HG03469 (cell line): ENCODE measurements at regions not wholly inside any gene's neighbourhood (a gene's known extent, or its start where the extent isn't known, plus 50 kb on each side); places are given as distances from the start of the nearest gene placed in this dataset.
"Not testable (repeated sequence)": the region's sequence is repeated elsewhere in the genome, so short reads cannot be mapped to it uniquely, and the experiment has no call there.

Source experiments
- ATAC-seq: cut with Tn5 transposase; IDR thresholded peaks from one replicate; pipeline ENCODE4 v1.9.1; 2021; ENCODE audit warnings: mild to moderate bottlenecking, moderate library complexity, moderate number of reproducible peaks; ENCODE audit not compliant: unreplicated experiment

DNA sequence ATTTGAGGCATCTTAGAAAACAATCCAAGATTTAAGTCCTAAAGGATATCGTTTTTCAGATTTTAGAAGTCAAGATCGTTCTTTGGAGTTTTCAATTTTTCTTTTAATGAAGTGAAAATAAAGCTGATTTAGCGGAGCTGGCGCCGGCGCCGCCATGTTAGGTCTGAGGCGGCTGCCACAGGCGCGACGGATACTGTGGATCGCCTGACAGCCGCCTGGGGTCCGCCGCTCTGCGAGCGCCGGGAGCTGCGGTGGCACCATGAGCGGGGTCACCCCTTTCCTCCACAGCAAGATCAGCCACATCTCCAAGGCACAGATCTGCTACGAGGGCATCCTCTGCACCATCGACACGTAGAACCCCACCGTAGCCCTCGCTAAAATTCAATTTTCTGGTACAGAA, 247.2 kb downstream of the GJA1 start:
- no peak for ATAC-seq

DNA sequence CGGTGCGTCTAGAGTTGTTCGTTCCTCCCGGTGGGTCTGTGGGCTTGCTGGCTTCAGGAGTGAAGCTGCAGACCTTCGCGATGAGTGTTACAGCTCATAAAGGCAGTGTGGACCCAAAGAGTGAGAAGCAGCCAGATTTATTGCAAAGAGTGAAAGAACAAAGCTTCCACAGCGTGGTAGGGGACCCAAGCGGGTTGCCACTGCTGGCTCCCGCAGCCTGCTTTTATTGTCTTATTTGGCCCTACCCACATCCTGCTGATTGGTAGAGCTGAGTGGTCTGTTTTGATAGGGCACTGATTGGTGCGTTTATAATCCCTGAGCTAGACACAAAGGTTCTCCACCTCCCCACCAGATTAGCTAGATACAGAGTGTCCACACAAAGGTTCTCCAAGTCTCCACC, 250.4 kb downstream of the GJA1 start:
- ATAC-seq = not testable (repeated sequence)

DNA sequence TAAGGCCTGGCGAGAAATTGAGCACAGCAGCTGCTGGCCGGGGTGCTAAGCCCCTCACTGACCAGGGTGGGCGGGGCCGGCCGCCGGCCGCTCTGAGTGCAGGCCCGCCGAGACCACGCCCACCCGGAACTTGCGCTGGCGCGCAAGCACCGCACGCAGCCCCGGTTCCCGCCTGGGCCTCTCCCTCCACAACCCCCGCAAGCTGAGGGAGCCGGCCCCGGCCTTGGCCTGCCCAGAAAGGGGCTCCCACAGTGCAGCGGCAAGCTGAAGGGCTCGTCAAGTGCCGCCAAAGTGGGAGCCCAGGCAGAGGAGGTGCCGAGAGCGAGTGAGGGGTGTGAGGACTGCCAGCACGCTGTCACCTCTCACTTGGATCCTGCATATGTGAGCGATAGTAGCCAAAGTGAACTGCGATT, 251.2 kb downstream of the GJA1 start:
- ATAC-seq = no peak

DNA sequence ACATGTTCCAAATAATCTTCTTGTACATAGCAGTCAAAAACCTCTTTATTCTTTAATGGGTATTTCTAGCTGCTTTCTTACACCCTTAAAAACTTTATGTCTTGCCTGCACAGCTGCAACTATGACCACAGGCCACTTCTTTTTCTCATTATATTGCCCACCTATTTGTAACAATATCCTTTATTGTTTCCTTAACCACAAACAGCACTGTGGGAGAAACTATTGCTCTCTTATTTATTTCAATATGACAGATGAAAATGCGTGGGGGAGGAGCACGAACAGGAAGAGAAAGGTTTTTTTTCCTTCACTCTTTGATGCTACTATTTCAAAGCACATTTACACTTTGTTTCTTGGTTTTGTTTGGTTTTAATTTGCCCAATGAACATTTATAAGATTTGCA, 253.5 kb downstream of the GJA1 start:
- ATAC-seq = no peak

DNA sequence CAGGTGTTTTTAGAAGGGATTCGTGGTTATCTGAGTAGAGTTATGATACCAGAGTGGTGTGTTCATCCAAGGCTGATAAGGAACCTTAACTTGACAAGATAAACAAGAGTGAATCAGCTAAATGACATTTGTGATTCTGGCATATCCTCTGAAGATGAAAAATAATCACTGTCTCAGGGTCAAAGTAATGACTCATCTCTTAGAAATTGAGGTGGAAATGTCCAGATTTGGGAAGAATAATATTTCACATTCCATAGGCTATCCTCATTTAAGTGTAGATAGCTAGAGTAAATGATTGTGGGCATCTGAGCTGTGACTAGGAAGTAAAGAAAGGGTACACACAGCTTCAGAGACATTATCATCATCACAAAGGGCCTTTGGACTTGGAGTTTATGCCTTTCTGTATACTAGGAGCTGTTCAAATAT, 255.7 kb downstream of the GJA1 start:
- no peak for ATAC-seq

DNA sequence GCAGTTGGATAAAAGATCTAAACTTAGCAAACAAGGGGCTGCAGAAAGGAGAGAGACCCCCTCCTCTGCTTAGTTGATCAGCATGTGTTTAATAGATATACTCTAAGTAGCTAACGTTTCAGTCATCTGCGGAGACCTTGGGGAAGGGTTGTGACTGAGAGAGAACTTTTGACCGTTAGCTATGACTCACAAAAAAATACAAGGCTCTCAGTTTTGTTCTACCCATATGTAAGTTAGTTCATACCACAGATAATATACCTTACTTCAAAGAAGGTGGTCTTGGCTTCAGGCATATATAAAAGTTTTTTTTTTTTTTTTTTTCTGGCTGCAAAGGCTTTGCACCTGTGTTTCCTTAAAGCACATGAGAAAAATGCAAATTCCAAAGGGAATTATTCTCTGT, 258.9 kb downstream of the GJA1 start:
- ATAC-seq = no peak

GRCh38 chr6:121694801-121695251, 259.4 kb downstream of the GJA1 start:
- no peak for ATAC-seq

- no peak for ATAC-seq
Measured at GRCh38 chr6:121695329-121695728, 259.9 kb downstream of the GJA1 start.

- ATAC-seq = no peak
Measured at GRCh38 chr6:121697921-121698320, 262.5 kb downstream of the GJA1 start.

GRCh38 chr6:121698617-121699016, 263.2 kb downstream of the GJA1 start:
- no peak for ATAC-seq

DNA sequence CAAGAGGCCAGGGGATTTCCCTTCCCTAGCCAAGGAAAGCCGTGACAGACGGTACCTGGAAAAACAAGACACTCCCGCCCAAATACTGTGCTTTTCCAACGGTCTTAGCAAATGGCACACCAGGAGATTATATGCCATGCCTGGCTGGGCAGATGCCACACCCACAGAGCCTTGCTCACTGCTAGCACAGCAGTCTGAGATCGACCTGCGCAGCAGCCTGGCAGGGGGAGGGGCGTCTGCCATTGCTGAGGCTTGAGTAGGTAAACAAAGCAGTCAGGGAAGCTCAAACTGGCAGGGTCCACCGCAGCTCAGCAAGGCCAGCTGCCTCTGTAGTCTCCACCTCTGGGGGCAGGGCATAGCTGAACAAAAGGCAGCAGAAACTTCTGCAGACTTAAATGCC, 267.7 kb downstream of the GJA1 start:
- ATAC-seq = not testable (repeated sequence)

DNA sequence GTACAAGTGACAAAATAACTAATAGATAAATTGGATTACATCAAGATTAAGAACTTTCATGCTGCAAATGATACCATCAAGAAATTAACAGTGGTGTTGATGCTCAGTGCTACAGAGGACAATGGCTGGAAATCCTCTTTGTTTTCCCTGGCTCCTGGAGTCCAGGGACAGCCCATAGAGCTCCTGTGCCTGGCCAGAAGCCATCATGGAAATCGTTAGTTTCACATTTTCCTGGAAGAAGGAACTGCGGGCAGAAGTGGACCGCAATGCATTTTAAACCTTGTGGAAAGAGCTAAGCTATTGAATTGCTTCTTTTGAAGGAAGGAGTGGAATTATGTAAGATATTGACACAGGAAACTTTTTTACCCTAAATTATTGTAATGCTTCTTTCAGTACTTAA, 276.0 kb downstream of the GJA1 start:
- no peak for ATAC-seq

DNA sequence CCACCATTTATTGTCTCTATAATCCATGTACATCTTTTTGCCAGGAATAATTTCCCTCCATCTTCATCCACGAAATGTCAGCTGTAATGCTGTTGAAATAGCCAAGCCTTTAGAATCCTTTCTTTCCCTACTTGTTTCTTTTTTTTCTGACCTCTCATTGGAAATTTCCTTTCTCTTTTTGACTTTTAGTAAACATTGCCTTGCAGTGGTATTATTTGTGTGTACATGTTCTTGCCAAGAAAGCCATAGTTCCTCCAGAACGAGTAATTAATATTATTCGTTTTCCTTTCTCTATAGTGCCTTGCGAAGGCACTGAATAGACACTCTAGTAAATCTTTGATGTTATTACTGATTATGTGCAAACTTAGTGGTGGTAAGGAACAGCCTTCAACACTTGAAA, 282.2 kb downstream of the GJA1 start:
- ATAC-seq = no peak

GRCh38 chr6:121720867-121721266, 285.4 kb downstream of the GJA1 start:
- not testable (repeated sequence) for ATAC-seq

DNA sequence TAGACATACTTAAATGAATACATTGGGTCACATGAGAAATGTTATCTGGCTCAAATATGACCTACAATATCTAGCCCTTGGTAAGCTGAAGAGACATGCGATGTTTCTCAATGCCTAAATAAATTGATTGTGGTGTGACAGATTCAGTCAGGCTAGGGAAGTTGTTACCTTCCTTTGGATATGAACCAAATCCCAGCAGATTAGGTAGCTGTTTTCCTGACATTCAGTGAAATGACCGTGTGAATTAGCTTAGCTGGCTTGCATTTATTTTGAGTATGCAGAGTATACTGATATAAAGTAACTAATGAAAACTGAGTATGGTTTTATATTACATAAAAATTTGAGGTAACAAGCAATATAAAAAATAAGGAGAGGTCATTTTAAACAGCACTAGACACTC, 288.2 kb downstream of the GJA1 start:
- no peak for ATAC-seq

GRCh38 chr6:121724576-121724975, 289.1 kb downstream of the GJA1 start:
- ATAC-seq = no peak

DNA sequence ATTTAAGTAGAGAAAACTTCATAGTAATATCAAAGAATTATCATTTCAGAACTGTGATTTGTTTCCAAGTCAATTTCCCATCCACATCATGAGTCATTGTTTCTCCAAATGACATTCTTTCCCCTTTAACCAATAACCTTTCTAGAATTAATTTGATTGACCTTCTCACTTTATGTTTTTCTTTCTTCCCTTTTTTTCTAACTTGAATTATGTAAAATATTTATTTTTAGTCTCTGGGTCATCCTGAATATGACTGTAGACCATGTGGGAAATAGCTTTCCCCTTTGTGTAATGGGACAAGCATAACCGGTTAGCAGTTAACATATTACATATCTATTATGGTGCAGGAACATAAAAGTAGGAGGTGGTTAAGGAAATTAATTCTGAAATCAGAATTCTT, 291.1 kb downstream of the GJA1 start:
- no peak for ATAC-seq

- ATAC-seq = no peak
Measured at GRCh38 chr6:121730616-121731015, 295.2 kb downstream of the GJA1 start.

- no peak for ATAC-seq
Measured at GRCh38 chr6:121731381-121731780, 295.9 kb downstream of the GJA1 start.

- no peak for ATAC-seq
Measured at GRCh38 chr6:121732641-121733040, 297.2 kb downstream of the GJA1 start.

GRCh38 chr6:121733234-121733633, 297.8 kb downstream of the GJA1 start:
- ATAC-seq = no peak

DNA sequence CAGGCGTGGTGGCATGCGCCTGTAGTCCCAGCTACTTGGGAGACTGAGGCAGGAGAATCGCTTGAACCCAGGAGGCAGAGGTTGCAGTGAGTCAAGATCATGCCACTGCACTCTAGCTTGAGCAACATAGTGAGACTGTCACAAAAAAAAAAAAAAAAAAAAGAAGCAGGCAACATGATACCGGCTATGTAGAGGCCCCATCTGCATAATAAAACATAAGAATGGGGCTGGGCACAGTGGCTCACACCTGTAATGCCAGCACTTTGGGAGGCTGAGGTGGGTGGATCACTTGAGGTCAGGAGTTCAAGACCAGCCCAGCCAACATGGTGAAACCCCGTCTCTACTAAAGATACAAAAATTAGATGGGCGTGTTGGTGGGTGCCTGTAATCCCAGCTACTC, 304.7 kb downstream of the GJA1 start:
- ATAC-seq = not testable (repeated sequence)

GRCh38 chr6:121743691-121744090, 308.2 kb downstream of the GJA1 start:
- no peak for ATAC-seq

- ATAC-seq = no peak
Measured at GRCh38 chr6:121748376-121748775, 312.9 kb downstream of the GJA1 start.
